ENCODE measurements at regions not wholly inside any gene's neighbourhood (a gene's known extent, or its start where the extent isn't known, plus 50 kb on each side); places are given as distances from the start of the nearest gene placed in this dataset.

- ATAC-seq (ENCODE audit: low read depth in 2 of 2) (no peak), DNase-seq (no peak)
- H3K27me3 Mint-ChIP-seq: peaks cover 0 to 4% (median 0%) of the 10 kb centered on the region in 3 donors
- H3K9me3 Mint-ChIP-seq: peaks cover 0 to 6% (median 0%) of the 10 kb centered on the region in 7 donors
- H3K4me1 Mint-ChIP-seq: no peaks in the 10 kb centered on the region
- H3K27ac Mint-ChIP-seq: no peak overlapping the region
- no peaks in the 10 kb centered on the region for H3K36me3 Mint-ChIP-seq
- no peak overlapping the region for H3K4me3 Mint-ChIP-seq
These were observed 452.7 kb upstream of the KLHL29 start for GRCh38 chr2:22932288-22932687.

- no peak for ATAC-seq (ENCODE audit: low read depth in 2 of 2)
- H3K27me3 Mint-ChIP-seq: peaks cover 0 to 4% (median 0%) of the 10 kb centered on the region in 3 donors
- no peak for DNase-seq
- no peaks in the 10 kb centered on the region for H3K36me3 Mint-ChIP-seq
- no peaks in the 10 kb centered on the region for H3K4me1 Mint-ChIP-seq
- H3K4me3 Mint-ChIP-seq: no peak overlapping the region
- H3K9me3 Mint-ChIP-seq: peaks cover 0 to 6% (median 0%) of the 10 kb centered on the region in 7 donors
- no peak overlapping the region for H3K27ac Mint-ChIP-seq
These were observed 450.2 kb upstream of the KLHL29 start for GRCh38 chr2:22934747-22935146.

DNA sequence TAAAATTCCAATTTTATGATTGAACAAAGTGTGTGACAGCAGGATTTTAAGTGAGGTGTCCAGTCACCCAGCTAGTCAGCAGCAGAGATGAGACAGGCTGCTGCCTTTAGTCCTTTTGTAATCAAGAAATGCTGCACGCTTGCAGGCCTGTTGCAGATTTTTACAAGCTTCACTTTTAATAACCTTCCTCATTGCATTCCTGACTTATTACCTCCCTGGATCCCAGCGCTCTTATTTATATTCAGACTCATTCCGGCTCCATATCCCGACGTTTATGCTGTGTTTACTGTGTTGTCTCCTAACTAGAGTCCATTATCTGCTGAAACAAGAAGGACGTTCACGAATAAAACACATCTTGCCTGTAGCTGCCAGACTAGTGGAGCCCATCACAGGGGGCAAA lies 442.5 kb upstream of the KLHL29 start:
- H3K36me3 Mint-ChIP-seq: no peaks in the 10 kb centered on the region
- ATAC-seq (ENCODE audit: low read depth in 2 of 2) (no peak), DNase-seq (no peak)
- no peak overlapping the region for H3K4me3 Mint-ChIP-seq
- peaks cover 0 to 3% (median 0%) of the 10 kb centered on the region in 7 donors for H3K9me3 Mint-ChIP-seq
- H3K27me3 Mint-ChIP-seq: no peaks in the 10 kb centered on the region
- H3K27ac Mint-ChIP-seq: no peak overlapping the region
- no peaks in the 10 kb centered on the region for H3K4me1 Mint-ChIP-seq

DNA sequence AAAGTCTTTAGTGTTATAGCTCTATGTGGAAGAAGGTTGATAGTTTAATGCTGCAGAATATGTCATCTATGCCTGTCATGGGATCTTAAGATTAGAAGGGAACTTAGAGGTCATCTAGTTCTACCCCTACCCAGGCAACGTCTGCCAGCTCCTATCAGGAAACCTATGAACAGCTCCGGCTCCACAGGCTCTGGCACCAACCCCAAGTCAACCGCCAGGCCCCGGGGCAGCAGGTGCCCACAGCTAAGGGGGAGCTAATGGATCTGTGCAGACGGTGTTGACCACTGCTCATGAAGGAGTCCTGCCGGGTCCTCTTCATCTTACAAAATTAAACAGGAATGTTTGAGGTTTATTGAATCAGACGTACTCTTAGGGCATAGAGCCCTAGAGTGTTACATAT lies 440.8 kb upstream of the KLHL29 start:
- Mint-ChIP-seq H3K27ac (no peak overlapping the region), H3K27me3 (no peaks in the 10 kb centered on the region), H3K9me3 (peaks cover 0 to 3% (median 0%) of the 10 kb centered on the region in 7 donors), H3K4me1 (no peaks in the 10 kb centered on the region), H3K4me3 (no peak overlapping the region), H3K36me3 (no peaks in the 10 kb centered on the region)
- ATAC-seq (ENCODE audit: low read depth in 2 of 2) (no peak), DNase-seq (no peak)

DNA sequence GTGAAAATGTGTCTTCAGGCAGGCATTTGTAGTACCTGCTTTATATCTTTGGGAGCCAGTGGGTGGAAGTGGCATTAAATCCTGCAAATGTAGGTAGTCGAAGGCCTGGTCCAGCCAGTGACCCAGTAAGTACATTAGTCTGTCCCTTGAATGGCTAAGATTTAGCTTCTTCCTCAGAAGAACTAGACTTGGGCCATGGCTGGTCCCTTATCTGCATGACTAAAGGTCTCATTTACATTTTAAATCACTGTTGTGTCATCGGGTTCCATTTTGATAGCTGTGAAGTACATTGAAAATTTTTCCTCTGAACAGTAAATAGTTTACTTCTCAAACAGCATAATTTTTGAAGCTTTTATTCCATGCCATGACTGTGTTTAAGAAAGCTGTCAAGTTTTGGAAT lies 438.4 kb upstream of the KLHL29 start:
- H3K36me3 Mint-ChIP-seq: no peaks in the 10 kb centered on the region
- H3K27me3 Mint-ChIP-seq: no peaks in the 10 kb centered on the region
- H3K27ac Mint-ChIP-seq: no peak overlapping the region
- no peak overlapping the region for H3K4me3 Mint-ChIP-seq
- DNase-seq (no peak), ATAC-seq (ENCODE audit: low read depth in 2 of 2) (no peak)
- peaks cover 0 to 3% (median 0%) of the 10 kb centered on the region in 7 donors for H3K9me3 Mint-ChIP-seq
- H3K4me1 Mint-ChIP-seq: no peaks in the 10 kb centered on the region

DNA sequence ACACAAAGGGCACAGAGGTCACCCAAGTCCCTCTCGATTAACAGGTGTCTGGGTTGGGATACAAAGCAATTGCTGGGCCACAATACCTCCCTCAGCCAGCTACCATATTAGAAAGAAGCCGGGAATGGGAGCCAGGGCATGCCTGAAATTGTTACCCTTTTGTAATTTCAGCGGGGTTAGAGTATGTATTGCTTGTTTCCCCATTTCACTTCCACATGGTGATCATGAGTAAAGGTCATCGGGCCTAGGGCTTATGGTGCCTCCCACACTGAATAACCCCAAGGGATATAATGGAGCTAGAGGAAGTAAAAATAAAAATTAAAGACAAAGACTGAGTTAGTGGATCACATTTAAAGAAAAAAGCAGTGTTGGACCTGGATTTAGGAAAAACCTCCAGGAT lies 437.2 kb upstream of the KLHL29 start:
- ATAC-seq (ENCODE audit: low read depth in 2 of 2): no peak
- H3K27ac Mint-ChIP-seq: no peak overlapping the region
- DNase-seq: no peak
- no peaks in the 10 kb centered on the region for H3K4me1 Mint-ChIP-seq
- H3K9me3 Mint-ChIP-seq: peaks cover 0 to 3% (median 0%) of the 10 kb centered on the region in 7 donors
- H3K36me3 Mint-ChIP-seq: no peaks in the 10 kb centered on the region
- no peaks in the 10 kb centered on the region for H3K27me3 Mint-ChIP-seq
- H3K4me3 Mint-ChIP-seq: no peak overlapping the region

DNA sequence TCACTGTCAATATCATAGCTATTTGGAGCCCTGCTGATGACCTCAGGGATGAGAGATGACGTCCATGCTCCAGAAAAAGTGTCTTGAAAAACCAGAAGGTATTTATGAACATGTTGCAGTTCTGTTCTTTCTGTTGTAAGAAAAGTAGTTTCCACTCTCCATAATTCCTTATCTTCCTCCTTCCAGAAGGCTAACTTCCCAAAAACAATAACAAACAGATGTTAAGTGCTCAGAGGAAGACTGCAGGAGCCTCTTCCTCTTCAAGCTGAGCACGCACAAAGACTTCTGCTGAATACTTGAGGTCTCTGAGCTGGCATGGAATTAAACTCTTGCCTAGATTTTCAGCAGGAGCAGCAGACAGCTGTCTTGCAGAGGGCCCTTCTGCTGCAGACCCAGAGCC lies 434.5 kb upstream of the KLHL29 start:
- no peak for ATAC-seq (ENCODE audit: low read depth in 2 of 2)

DNA sequence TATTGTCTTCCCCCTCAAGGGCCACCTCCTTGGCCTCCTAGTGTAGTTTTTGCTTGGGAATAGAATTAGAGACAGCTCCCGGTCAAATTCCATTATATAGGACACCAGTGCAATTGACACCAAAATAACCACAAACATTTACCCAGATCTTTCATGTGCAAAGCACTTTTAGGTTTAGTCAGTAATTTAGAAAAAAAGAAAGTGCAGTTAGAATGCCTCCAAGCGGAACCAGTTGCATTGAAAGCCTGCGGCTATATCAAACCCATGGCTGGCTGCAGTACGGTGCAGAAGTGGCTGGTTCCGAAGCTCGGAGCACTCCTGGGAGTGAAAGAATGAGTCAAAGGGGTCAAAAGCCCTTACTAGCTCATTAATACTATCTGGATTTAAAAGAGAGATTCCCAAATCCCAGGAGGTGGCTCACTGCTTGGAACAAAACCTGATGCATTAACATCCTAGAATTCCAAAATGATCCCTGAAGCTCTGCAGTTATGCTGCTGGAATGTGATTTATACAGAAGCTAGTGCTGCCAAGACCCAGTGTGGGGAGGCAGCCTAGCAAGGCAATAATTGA lies 432.2 kb upstream of the KLHL29 start:
- Mint-ChIP-seq H3K27me3 (peaks cover 0 to under 1% (median 0%) of the 10 kb centered on the region in 3 donors), H3K4me3 (no peak overlapping the region), H3K27ac (no peak overlapping the region)

More for the DNA sequence above, 434.5 kb upstream of the KLHL29 start:
- Mint-ChIP-seq H3K9me3 (peaks cover 0 to 5% (median 0%) of the 10 kb centered on the region in 7 donors), H3K36me3 (no peaks in the 10 kb centered on the region), H3K4me1 (no peaks in the 10 kb centered on the region), H3K4me3 (no peak overlapping the region), H3K27ac (no peak overlapping the region), H3K27me3 (no peaks in the 10 kb centered on the region)
- DNase-seq: no peak

DNA sequence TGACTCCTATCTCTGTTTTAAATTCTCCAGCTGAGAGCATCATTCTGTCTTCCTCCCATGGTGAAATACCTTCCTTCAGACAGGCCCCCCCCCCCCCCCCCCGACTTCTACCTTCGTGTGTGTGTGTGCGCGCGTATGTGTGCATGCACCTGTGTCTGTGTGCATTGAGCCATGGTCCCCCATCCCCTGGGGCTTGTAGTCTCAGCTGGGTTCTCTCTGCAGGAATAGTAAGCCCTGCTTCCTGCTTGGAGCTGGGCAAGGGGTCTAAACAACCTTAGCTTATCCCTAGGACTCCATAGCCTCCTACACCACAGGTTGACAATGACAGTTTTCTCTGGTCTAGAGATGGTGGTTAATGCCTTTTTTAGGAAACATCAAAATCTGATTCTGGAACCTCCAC lies 427.5 kb upstream of the KLHL29 start:
- H3K4me3 Mint-ChIP-seq: no peak overlapping the region
- H3K9me3 Mint-ChIP-seq: peaks cover 0 to 5% (median 2%) of the 10 kb centered on the region in 7 donors
- peaks cover 0 to 4% (median 0%) of the 10 kb centered on the region in 3 donors for H3K27me3 Mint-ChIP-seq
- ATAC-seq (ENCODE audit: low read depth in 2 of 2) (no peak), DNase-seq (no peak)
- no peaks in the 10 kb centered on the region for H3K4me1 Mint-ChIP-seq
- H3K27ac Mint-ChIP-seq: no peak overlapping the region
- no peaks in the 10 kb centered on the region for H3K36me3 Mint-ChIP-seq

More for the DNA sequence above, 432.2 kb upstream of the KLHL29 start:
- Mint-ChIP-seq H3K4me1 (no peaks in the 10 kb centered on the region), H3K9me3 (peaks cover 0 to 5% (median 2%) of the 10 kb centered on the region in 7 donors), H3K36me3 (no peaks in the 10 kb centered on the region)
- DNase-seq (no peak), ATAC-seq (ENCODE audit: low read depth in 2 of 2) (no peak)

DNA sequence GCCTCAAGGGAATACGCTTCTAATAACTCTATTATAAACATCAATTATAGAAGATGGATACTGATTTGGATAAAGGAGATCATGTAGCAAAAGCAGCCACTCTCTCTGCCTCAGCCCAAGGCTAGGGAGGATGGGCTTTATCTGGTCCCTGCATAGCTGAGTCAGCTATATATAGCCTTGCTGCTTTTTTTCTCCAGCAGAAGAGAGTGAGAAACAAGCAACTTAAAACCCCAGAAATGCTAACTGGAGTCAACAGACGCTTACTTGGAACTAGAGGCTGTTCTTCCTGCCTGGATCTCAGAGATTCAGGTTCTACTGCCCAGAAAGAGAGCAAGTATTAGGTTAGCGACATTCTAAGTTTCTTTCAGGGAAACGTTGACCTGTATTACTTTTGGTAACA lies 426.7 kb upstream of the KLHL29 start:
- ATAC-seq (ENCODE audit: low read depth in 2 of 2): no peak
- no peak overlapping the region for H3K4me3 Mint-ChIP-seq
- H3K9me3 Mint-ChIP-seq: peaks cover 0 to 5% (median 2%) of the 10 kb centered on the region in 7 donors

DNA sequence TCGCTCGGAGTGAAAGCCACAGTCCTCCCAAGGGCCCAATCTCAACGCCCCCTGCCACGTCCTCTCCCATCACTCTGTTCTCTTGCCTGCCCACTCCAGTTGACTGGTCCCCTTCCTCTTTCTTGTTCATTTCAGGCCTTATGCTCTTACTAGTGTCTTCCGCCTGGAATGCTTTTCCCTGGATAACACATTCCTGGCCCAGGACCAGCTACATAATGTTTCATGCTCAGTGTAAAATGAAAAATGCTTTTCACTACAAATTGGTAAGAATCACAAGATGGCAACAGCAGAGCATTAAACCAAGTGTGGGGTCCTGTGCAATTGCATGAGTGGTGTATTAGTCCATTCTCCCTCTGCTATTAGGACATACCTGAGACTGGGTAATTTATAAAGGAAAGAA lies 417.2 kb upstream of the KLHL29 start:
- Mint-ChIP-seq H3K4me3 (no peak overlapping the region), H3K36me3 (no peaks in the 10 kb centered on the region)
- ATAC-seq (ENCODE audit: low read depth in 2 of 2): no peak

More for the DNA sequence above, 426.7 kb upstream of the KLHL29 start:
- Mint-ChIP-seq H3K27me3 (peaks cover 0 to 4% (median 0%) of the 10 kb centered on the region in 3 donors), H3K27ac (no peak overlapping the region), H3K36me3 (no peaks in the 10 kb centered on the region), H3K4me1 (no peaks in the 10 kb centered on the region)
- no peak for DNase-seq

GRCh38 chr2:22970284-22970975 lies 414.5 kb upstream of the KLHL29 start:
- Mint-ChIP-seq H3K4me3 (no peak overlapping the region), H3K27ac (no peak overlapping the region), H3K27me3 (peaks cover 0 to 8% (median 4%) of the 10 kb centered on the region in 3 donors), H3K9me3 (peaks cover 0 to 8% (median 2%) of the 10 kb centered on the region in 7 donors), H3K36me3 (no peaks in the 10 kb centered on the region), H3K4me1 (no peaks in the 10 kb centered on the region)
- DNase-seq (no peak), ATAC-seq (ENCODE audit: low read depth in 2 of 2) (no peak)

More for the DNA sequence above, 417.2 kb upstream of the KLHL29 start:
- Mint-ChIP-seq H3K9me3 (peaks cover 0 to 13% (median 3%) of the 10 kb centered on the region in 7 donors), H3K27ac (no peak overlapping the region), H3K4me1 (no peaks in the 10 kb centered on the region), H3K27me3 (peaks cover 0 to 8% (median 4%) of the 10 kb centered on the region in 3 donors)
- no peak for DNase-seq

DNA sequence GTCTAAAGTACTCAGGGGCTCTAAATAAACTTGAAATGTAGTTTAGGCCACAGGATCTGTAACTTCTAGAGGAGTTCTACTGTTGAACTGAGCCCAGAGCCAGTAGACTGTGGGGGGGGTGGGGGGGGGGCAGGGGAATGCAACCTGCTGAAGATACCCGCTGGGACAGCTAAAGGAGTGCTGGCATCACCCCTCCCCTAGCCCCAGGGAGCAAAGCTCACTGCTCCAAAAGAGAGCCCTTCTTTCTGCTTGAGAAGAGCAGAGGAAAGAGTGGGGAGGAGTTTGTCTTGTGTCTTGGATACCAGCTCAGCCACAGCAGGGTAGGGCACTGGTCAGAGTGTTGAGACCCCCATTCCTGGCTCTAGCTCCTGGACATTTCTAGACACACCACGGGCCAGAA lies 414.0 kb upstream of the KLHL29 start:
- H3K9me3 Mint-ChIP-seq: peaks cover 0 to 8% (median 2%) of the 10 kb centered on the region in 7 donors
- no peak overlapping the region for H3K27ac Mint-ChIP-seq
- no peaks in the 10 kb centered on the region for H3K4me1 Mint-ChIP-seq
- no peak overlapping the region for H3K4me3 Mint-ChIP-seq
- no peaks in the 10 kb centered on the region for H3K36me3 Mint-ChIP-seq
- no peak for ATAC-seq (ENCODE audit: low read depth in 2 of 2)
- peaks cover 0 to 8% (median 4%) of the 10 kb centered on the region in 3 donors for H3K27me3 Mint-ChIP-seq
- DNase-seq: no peak

GRCh38 chr2:22981785-22982184 lies 403.2 kb upstream of the KLHL29 start:
- H3K27me3 Mint-ChIP-seq: no peaks in the 10 kb centered on the region
- no peaks in the 10 kb centered on the region for H3K4me1 Mint-ChIP-seq
- DNase-seq: no peak
- peaks cover 0 to 8% of the 10 kb centered on the region in 2 donors for H3K36me3 Mint-ChIP-seq
- H3K9me3 Mint-ChIP-seq: peaks cover 0 to 8% (median 5%) of the 10 kb centered on the region in 7 donors
- no peak for ATAC-seq (ENCODE audit: low read depth in 2 of 2)
- H3K4me3 Mint-ChIP-seq: no peak overlapping the region
- no peak overlapping the region for H3K27ac Mint-ChIP-seq
